GM21717 (cell line): ENCODE measurements at regions not wholly inside any gene's neighbourhood (a gene's known extent, or its start where the extent isn't known, plus 50 kb on each side); places are given as distances from the start of the nearest gene placed in this dataset.
"Not testable (repeated sequence)": the region's sequence is repeated elsewhere in the genome, so short reads cannot be mapped to it uniquely, and the experiment has no call there.

Experiments used
- ATAC-seq: cut with Tn5 transposase; IDR thresholded peaks from one replicate; pipeline ENCODE4 v1.9.1; 2021; ENCODE audit warnings: mild to moderate bottlenecking, moderate library complexity; ENCODE audit not compliant: unreplicated experiment

DNA sequence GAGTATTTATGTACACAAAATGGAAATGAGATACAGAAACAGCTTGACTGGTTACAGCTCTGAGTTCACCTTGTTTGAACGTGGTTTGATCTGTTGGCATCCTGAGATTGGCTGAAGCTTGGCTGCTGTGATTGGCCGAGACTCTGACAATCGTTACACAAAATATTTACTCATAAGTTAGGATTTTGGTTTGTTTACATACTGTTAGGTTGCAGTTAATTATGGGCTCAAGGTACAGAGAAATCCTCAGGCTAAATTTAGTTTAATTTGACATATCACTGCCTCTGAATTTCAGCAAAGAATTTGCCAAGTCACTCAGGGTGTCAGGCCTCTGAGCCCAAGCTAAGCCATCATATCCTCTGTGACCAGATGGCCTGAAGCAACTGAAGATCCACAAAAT, 227.3 kb downstream of the COPRS start:
- no peak for ATAC-seq

DNA sequence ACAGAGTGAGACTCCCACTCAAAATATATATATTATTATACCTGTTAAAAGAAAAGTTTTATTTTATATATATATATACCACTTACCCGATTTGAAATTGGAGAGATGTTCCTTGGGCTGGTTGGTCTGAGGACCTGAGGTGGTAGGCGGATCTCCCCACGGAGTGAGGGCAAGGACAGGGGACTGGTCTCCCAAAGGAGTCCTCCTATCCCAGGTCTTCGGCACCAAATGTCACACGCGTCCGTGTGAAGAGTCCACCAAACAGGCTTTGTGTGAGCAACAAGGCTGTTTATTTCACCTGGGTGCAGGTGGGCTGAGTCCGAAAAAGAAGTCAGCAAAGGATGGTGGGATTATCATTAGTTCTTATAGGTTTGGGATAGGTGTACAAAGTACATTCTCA, 228.2 kb downstream of the COPRS start:
- ATAC-seq: not testable (repeated sequence)

DNA sequence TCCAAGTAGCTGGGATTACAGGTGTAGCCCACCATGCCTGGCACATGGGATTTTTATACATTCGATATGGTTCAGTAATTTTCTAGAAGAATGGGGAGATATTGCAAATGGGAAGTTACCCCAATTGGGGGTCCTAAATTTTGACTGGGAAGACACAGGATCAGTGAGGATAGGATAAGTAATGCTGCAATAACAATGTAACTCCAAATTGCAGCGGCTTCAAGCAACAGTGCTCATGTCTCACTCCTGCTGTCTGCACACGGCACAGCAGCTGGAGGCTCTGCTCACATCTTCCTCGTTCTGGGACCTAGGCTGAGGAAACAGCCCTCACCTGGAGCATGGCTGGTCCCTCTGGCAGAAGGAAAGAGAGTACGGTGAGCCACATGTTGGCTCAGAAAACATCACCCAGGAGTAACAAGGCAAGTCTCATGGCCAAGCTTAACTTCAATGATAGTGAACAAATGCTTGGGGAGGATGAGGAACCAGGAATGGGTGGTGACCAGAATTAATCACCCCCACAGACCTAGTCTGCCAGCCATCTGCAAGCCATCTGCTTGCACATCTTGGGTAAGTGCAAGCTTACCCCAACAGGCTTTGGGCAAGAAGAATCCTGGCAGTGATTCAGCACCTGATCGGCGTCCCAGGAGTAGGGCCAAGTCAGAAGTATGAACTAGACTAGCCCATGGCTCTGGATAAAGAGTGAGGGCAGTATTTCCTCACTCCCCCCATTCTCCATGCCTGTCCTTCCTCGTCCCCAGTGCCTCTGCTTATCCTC, 229.2 kb downstream of the COPRS start:
- ATAC-seq: no peak

DNA sequence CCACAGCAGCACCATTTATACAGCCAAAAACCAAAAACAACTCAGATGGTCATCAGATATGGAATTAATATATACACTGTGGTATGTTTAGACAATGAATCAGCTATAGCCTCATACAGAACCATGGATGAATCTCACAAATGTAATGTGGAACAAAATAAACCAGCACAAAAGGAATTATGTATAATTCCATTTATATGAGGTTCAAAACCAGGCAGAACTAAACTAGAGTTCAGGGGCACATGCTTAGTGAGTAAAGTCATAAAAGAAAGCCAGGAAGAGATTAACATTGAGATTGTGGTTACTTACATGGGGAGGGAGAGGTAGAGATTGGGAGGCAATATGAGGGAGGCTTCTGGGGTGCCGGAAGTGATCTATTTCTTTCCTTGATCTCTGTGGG, 231.1 kb downstream of the COPRS start:
- ATAC-seq: no peak

DNA sequence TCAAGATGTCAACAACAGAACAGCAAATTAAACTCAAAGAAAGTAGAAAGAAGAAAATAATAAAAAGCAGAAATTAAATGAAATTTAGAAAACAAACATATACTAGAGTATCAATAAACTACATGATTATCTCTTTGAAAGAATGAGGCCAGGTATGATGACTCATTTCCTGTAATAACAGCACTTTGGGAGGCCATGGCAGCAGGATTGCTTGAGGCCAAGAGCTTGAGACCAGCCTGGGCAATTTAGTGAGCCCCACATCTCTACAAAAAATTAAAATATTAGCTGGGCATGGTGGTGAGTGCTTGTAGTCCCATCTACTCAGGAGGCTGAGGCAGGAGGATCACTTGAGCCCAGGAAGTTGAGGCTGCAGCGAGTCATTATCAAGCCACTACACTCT, 232.5 kb downstream of the RAB11FIP4 start:
- no peak for ATAC-seq

DNA sequence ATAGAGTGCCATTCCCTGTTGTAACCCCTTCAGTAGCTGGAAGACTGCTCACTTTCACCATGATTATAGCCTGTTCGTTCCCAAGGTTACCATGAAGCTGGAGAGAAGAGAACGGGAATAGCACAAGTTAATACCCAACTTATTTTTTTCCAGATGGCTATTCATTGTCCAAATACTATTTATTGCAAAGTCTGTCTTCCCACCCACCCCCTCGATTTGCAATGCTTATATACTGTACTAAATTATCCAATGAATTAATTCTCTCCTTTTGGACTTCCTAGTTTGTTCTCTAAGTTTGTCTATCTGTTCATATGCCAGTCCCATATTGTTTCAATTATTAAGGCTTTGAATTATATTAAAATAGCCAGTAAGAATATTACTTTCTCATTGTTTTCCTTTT, 231.0 kb downstream of the RAB11FIP4 start:
- no peak for ATAC-seq

DNA sequence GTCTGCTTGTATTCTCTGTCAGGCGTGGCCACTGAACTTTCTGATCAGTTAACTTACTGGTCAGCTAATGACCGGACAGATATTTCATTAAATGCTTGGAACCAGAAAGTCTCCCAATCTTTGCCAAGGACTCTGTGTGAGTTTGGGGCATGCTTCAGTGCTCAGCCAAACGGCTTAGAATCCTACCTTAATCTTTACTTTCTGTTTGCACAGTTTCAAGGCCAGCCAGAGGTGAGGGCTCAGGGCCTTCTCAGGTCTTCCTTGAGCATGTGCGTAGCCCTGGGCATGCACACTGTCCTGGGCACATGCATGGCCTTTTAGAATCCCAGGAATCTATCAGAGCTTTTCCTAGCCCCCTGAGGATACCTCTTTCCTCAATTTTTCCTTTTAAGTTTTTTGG, 230.1 kb downstream of the RAB11FIP4 start:
- no peak for ATAC-seq

DNA sequence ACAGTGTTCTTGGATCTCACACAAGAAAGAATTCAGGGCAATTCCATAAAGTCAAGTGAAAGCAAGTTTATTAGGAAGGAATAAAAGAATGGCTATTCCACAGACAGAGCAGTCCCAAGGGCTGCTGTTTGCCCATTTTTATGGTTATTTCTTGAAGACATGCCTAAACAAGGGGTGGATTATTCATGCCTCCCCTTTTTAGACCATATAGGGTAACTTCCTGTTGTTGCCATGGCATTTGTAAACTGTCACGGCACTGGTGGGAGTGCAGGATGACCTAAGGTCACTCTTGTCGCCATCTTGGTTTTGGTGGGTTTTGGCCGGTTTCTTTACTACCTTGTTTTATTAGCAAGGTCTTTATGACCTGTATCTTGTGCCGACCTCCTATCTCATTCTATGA, 219.6 kb downstream of the RAB11FIP4 start:
- ATAC-seq: not testable (repeated sequence)

DNA sequence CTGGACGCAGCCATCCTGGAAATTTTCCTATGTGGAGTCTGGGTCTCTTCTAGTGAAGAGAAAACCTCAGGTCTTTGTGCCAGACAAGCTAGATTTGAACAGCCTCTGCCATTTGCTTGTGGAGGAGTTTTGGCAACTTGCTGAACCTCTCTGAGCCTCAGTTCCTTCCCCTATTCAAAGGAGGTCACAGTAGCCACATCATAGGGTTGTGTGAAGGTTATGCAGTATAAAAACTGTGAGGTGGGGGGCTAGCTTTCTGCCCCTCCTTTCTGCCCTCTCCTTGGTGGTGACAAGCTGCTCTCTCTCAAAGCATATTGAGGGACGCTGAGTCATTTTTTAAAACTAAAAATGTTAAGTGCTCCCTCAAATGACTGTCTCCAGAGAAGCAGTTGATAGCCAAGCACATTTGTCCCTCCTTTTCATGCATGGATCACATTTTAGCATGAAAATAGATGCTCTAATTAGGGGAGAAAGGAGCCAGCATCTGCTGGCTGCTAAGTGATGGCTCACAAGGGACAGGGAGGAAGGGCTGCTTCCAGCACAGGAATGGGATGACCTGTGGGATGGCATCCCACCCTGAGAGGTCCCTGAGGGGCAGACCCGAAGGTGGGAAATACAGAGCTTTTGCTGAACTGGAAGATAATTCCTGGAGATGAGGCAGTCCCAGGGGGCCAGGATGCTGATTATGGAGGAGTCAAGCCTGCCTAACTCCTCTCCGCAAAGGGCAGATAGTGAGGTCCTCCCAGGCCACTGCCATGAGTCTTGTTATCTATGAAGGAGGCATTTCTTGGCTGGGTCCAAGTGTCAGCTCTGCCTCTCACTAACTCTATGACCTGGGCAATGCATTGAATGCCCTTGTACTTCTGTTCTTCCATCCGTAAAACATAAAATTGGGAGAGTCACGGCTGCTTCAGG, 218.8 kb downstream of the RAB11FIP4 start:
- no peak for ATAC-seq

DNA sequence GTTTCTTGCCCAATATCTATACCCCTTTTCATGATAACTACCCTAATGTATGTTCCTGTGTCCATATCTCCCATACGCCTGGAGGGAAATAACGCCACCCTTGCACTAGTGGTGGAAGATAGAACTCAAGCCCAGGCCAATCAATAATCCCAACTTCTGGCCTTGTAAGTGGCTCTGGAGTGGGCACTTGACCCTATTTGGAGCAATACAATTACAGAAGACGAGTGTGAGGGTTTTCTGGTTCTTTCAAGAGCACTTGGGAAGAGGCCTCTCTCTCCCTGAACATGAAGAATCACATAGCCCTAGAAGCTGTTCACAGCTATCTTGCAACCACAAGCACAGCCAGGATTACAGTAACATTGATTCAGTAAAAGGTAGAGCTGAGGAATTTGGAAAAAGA, 217.9 kb downstream of the RAB11FIP4 start:
- no peak for ATAC-seq

DNA sequence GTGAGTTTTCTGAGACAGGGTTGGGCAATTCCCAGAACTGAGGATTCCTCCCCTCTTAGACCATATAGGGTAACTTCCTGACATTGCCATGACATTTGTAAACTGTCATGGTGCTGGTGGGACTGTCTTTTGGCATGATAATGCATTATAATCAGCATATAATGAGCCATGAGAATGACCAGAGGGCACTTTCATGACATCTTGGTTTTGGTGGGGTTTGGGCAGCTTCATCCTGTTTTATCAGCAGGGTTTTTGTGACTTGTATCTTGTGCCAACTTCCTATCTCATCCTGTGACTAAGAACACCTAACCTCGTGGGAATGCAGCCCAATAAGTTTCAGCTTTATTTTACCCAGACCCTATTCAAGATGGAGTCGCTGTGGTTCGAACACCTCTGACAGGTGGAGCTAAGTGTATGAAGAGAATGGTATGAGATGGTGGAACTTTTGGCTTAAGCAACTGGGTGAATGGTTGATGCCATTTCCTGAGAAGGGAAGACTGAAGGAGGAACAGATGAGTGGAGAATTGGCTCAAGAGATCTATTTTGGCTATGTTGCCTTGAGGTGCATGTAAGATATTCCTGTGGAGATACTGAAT, 217.3 kb downstream of the RAB11FIP4 start:
- ATAC-seq: no peak

DNA sequence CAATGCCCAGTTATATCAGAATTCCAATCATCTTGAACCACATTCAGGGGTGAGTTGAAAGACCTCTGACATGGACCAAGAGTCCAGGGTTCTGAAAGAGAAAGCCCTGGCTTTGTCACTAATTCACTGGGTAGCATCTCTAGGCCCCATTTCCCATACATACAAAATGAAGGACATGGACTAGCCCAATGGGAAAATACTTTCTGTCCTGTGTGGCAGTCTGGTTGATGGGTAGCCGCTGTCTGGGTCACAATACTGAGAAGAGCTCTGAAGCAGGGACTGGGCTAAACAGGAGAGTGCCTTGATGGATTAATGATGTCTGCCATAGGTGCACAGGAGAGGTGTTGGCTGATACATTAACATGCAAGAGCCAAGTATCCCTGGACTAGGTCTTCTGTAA, 214.3 kb downstream of the RAB11FIP4 start:
- ATAC-seq: no peak

DNA sequence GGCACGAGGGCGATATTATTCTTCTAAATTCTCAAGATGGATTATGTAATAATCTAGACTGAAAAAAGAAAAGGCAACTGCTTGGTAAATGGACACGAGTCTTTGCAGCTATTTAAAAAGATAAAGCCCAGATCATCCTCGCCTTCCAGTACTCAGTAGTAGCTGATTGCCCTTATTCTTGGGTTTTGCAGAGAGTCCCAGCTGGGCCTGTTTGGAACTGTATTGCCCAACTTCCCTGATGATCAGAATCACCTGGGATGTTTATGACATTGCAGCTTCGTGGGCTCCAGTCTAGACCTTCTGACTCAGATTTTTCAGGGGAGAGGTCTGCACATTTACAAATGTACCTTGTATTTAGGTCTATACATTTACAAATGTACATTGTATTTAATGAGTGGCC, 213.5 kb downstream of the RAB11FIP4 start:
- ATAC-seq: no peak

DNA sequence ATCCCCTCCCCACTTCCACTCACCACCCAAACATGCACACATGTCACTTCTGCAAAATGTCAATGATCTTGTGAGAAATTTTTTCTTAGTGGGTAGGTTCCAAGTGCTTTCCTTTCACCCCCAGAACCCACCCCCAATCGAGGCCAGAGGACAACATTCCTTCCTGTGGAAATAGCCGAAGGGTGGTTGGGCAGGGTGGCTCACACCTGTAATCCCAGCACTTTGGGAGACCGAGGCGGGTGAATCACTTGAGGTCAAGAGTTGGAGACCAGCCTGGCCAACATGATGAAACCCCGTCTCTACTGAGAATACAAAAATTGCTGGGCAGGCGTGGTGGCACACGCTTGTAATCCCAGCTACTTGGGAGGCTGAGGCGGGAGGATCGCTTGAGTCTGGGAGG, 208.7 kb downstream of the RAB11FIP4 start:
- ATAC-seq: not testable (repeated sequence)

DNA sequence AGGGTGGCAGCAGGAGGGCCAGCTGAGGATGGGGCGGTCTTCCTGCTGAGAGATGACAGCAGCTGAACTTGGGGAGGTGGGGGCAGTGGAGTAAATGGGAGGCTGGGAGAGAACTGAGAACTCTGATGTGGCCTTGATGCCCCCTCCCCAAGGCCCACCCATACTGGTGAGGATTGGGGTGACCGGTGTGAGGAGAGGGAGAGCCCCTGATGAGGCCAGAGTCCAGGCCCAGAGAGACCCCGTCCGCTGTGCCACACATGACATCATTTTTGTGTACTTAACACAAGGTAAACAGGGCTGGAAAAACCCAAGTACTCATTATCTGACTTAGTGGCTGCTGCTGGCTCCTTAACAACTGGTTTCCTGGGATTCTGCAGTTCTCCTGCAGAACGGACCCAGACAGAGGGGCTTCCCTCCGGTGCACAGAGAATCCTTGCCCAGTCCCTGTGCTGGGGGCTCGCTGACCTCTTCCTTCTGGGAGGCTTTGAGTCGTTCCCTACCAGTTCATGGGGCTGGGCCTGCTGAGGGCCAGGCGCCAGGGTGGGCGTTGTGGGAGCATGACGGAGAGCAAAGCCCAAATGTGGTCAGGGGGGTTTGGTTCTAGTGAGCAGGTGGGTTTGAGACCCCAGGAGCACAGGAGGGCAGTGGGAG, 207.6 kb downstream of the RAB11FIP4 start:
- no peak for ATAC-seq

DNA sequence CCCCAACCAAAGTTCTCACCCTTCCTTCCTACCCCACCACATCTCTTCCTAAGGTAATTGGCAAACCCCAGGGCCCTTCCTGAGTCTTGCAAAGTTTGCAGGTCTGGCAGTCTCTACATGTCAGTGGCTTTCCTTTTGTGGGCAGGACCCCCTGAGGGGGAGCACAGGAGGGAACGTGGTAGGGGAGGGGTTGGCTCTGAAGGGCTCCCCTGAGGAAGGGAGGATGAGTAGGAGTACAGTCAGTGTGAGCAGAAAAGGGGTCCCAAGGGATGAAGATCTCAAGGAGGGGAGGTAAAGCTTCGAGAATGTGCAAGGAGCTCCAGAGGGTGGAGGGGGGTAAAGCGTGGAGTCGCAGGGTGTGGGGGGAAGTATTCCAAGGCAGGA, 206.9 kb downstream of the RAB11FIP4 start:
- no peak for ATAC-seq

DNA sequence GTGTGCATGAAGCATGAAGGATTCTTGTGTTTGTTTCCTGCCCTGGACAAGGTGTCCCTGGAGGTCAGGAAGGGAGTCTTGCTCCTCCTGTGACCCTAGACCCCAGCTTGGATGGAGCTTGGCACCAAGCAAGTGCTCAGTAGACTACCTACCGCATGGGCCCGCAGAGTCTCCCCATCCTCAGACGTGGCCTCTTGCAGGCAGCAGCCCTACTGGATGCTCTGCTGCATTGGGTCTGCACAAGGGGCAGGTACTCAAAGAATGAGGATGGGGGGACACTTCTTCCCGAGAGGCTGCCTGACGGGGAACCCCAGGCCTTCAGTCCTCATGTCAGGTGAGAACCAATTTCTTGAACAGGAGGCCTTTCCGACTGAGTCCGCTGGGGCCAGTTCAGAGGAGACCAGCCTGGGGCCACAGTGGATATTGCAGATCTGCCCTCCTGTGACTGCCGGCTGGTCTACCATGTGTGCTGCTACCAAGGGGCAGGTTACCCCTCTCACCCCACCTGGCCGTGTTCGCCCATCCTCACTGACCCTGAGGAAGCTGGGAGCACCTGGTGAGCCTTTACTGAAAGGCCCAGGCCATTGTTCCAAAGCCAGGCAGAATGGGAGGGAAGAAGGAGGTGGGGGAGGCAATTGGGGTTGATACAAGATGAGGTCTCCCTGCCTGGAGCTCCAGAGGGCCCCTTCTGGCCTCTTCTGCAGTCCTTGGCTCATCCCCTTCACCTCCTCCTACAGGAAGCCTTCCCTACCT, 206.3 kb downstream of the RAB11FIP4 start:
- no peak for ATAC-seq

DNA sequence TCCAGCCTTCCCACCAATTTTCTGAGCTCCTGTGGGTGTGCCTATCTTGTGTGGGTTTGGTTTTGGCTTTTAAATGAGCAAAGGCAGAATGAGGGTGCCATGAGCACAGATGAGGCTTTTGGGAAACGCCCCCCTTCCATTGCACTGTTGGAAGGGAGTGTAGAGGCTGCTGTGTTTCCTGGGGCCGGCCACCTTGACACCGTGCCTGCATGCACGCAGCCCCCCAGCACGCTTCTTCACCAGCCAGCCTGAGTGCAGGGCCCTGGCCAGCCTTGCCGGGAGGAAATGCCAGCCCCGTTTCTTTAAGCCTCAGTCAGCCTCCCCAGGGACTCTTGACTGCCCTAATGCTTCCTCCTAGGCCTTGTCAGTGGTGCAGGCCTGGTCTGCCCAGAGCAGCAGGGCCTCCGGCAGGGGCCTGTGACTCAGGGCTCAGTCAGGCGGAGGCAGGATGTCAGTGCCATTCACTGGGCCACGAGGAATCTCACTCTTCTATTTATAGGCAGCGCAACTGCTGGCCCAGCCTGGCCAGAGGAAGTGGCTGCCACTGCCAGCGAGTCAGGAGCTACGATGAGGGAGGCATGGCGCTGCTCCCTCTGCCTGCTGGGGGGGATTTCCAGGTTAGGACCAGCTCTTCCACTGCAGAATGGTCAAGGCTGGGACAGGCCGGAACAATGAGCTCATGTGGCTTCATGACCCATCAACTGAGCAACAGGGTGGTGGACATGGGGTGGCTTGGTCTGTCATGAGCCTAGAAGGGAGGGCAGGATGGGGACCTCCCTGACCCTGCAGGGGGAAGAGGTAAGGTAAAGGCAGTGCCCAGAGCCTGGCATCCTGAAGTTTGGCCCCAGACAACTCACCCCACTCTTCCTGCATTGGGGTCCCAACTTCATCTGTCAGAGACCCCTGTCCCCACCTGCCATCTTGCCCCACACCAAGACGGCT, 205.2 kb downstream of the RAB11FIP4 start:
- peak; percentile 56 for ATAC-seq

DNA sequence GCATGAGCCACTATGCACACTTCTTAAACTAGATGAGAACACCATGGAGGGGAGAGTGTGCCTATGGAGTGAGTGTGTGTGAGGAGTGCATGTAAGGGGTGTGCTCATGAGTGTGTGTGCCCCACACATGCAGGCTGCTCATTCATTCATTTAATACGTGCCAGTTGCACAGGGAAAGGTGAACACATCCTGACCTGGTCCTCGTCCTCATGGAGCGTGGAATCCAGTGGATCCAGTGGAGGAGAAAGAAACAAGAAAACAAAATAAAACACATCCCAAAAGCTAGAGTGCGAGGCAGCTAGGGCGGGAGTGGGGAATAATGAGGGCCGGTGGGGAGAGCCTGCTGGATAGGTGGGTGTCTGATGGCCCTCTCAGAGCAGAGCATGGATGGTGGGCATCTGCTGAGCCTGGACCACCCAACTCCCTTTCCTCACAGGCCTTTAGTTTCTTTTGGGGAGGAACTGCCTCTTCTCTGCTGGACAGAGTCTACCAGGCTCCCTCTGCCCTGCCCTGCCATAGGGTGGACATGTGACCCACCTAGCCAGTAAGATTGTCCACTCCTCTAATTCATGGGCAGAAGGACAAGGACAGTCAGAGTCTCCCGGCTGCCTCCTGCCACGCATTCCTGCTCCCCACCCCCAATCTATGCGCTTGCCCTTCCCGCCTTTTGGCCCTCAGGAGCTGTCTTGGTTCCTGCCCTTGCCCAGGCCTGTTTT, 204.3 kb downstream of the RAB11FIP4 start:
- ATAC-seq: no peak
